Ovary (tissue), 7 donors: ENCODE measurements at regions not wholly inside any gene's neighbourhood (a gene's known extent, or its start where the extent isn't known, plus 50 kb on each side); places are given as distances from the start of the nearest gene placed in this dataset.

Source experiments
- DNase-seq, 5 donors: peaks; one replicate each; pipeline ENCODE4 v3.0.0-alpha.2; 2019 to 2020
- H3K27ac ChIP-seq, 2 donors: fragments of 200-600 bp; one replicate each; pipeline versions ENCODE4 v1.5.1 to v1.8.0; 2019 to 2022
- H3K27me3 ChIP-seq: fragments of 200-600 bp; one replicate; pipeline ENCODE4 v1.8.0; 2022
- H3K36me3 ChIP-seq: fragments of 200-600 bp; sonication (generic); one replicate; pipeline ENCODE4 v1.5.1; 2019
- H3K4me1 ChIP-seq: one replicate; pipeline ENCODE4 v1.8.1; 2013; ENCODE audit warnings: mild to moderate bottlenecking, moderate library complexity; ENCODE audit not compliant: insufficient read depth
- H3K4me3 ChIP-seq: fragments of 200-600 bp; sonication (generic); one replicate; pipeline ENCODE4 v1.5.1; 2017
- H3K9me3 ChIP-seq, 2 donors: fragments of 200-600 bp in 1 of 2; sonication (generic) in 1 of 2; one replicate each; pipeline versions ENCODE4 v1.5.1 to v1.8.1; 2013 to 2019; ENCODE audit warnings: mild to moderate bottlenecking in 1 of 2, moderate library complexity in 1 of 2
- EP300 ChIP-seq: sonication (generic); formaldehyde crosslinking; IDR thresholded peaks from one replicate; pipeline ENCODE4 v1.6.1; 2017; ENCODE audit warnings: antibody characterized with exemption
- POLR2A ChIP-seq: fragments of 450-650 bp; IDR thresholded peaks from one replicate; pipeline ENCODE4 v1.6.1; 2017; ENCODE audit warnings: antibody characterized with exemption, mild to moderate bottlenecking, moderate library complexity
- WGBS, 3 donors: extraction: QIAGEN DNeasy Blood & Tissue Kit in 1 of 3; methylation state at CpG; one replicate each; pipeline versions ENCODE4 v1.1.5 to v1.1.7; 2013 to 2017; 5-methylcytosine and 5-hydroxymethylcytosine counted together
- intact Hi-C, 4 donors: fragments of 100-400 bp; cut with DNase I; formaldehyde crosslinking; loops; one replicate each; pipeline versions ENCODE4 v1.11.0 to v1.15.1; 2022 to 2023
- TF ChIP-seq, protein P1 (sequence below), 3 donors: fragments of 450-650 bp in 2 of 3; fragments of 200-600 bp in 1 of 3; IDR thresholded peaks; one replicate each; pipeline versions ENCODE4 v1.5.1 to v1.8.0; 2016 to 2022; ENCODE audit warnings: antibody characterized with exemption in 3 of 3, mild to moderate bottlenecking in 1 of 3
- donor health status: DM: no; HTN: no; CAD: no; lungs with moderate emphysema.
- donor health status: DM: no; HTN: no; CAD: no.
- donor health status: Bipolar disorder and iron deficiency.
- donor health status: DM: no; HTN: no; CAD: no.
- donor health status: DM: yes; HTN: yes; CAD: no.

DNA sequence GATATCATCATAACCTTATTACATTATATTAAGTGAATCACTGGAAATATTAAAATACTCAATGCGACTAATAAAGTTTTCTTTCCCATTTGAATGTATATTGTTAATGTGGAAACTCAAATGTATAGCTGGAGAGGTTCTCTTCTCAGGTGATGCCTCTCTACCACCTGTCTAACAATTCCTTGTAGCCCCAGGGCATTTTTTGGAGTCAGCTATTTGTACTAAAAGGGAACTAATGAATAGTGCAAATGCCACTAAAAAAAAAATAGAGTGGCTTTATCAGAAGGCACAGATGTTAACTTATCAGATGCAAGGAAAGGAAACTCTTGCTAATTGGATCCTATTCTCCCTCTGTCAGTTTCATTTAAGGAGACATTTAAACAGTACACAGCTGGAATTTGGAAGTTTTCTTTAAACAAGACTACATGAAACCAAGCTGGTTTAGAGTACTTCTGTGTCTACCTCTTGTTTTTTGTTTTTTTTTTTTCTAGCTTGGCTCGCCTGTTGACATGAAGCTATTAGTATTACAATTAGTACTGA is 897.0 kb upstream of the SLC35B3 start:
- H3K27me3 ChIP-seq = no peaks in the 10 kb centered on the region
- no peaks in the 10 kb centered on the region for H3K36me3 ChIP-seq
- TF ChIP-seq EP300 (no peak), POLR2A (no peak)
- TF ChIP-seq, protein P1, sequence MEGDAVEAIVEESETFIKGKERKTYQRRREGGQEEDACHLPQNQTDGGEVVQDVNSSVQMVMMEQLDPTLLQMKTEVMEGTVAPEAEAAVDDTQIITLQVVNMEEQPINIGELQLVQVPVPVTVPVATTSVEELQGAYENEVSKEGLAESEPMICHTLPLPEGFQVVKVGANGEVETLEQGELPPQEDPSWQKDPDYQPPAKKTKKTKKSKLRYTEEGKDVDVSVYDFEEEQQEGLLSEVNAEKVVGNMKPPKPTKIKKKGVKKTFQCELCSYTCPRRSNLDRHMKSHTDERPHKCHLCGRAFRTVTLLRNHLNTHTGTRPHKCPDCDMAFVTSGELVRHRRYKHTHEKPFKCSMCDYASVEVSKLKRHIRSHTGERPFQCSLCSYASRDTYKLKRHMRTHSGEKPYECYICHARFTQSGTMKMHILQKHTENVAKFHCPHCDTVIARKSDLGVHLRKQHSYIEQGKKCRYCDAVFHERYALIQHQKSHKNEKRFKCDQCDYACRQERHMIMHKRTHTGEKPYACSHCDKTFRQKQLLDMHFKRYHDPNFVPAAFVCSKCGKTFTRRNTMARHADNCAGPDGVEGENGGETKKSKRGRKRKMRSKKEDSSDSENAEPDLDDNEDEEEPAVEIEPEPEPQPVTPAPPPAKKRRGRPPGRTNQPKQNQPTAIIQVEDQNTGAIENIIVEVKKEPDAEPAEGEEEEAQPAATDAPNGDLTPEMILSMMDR (IDR thresholded peaks at IDR 0.05) = no peak
- no peaks in the 10 kb centered on the region for H3K4me1 ChIP-seq
- H3K4me3 ChIP-seq = no peak overlapping the region
- no peaks in the 10 kb centered on the region for H3K9me3 ChIP-seq
- 76 to 86% (median 79%) methylated on average over 2 of the region's 2 CpGs for WGBS, 3 donors
- DNase-seq = no peak
- no peak overlapping the region for H3K27ac ChIP-seq
- intact Hi-C loops = no loop called here

DNA sequence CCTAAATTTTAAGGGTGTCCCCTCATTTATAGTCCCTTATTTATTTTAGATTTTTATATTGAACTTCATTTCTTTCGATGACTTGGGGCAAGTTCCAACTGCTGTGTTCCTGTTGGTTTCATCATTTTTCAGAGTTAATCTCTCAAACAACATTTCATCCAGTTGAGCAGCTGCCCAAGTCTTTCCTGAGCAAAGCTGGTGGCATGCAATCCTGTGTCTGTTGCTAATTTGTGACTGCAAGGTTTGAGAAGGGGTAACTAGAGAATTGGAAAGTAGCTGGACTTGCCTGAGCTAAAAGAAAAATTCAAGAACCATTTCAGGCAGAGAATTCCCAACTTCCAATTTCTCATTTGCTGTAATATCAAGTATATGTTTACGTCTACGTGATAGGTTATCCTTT is 881.5 kb upstream of the SLC35B3 start:
- DNase-seq = no peak
- Histone ChIP-seq H3K4me3 (no peak overlapping the region), H3K9me3 (no peaks in the 10 kb centered on the region), H3K27ac (no peak overlapping the region), H3K27me3 (no peaks in the 10 kb centered on the region), H3K4me1 (no peaks in the 10 kb centered on the region), H3K36me3 (no peaks in the 10 kb centered on the region)
- WGBS, 3 donors = 87 to 89% (median 87%) methylated on average over 3 of the region's 3 CpGs
- TF ChIP-seq EP300 = no peak
- TF ChIP-seq POLR2A = no peak
- TF ChIP-seq, protein P1 (IDR thresholded peaks at IDR 0.05) = no peak
- intact Hi-C loops = no loop called here

DNA sequence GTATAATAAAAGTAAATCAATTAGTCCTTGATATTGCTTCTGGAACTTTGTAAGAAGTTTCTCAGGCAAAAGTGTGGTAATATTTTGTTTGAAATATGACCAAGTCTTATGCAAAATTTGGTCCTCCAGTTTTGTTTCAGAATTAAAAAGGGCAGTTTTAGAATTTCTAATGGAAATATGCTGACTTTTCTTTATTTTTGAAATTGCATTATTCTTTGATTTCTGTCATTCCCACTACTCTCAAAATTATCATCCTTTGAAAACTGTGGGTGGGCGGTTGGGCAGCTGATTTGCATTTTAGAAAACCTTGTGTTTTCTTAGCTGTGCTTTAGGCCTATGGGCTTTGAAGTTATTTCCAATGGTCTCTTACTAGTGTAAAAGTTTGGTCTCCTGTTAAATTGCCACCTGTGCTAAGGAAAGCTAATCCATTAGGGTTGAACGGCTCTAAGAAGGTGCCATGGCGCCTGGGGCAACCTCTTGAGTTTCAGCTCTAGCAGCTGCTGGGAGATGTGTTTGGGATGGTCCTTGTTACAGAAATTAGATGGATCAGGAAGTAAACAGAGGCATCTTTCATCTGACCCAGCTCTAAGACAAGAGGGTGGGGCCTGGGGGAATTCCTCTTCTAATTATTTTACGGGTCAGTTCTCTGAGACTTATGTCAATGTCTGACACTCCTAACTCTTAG is 880.8 kb upstream of the SLC35B3 start:
- WGBS, 3 donors = 62 to 79% (median 66%) methylated on average over 4 of the region's 4 CpGs
- no peak for DNase-seq
- Histone ChIP-seq H3K27me3 (no peaks in the 10 kb centered on the region), H3K36me3 (no peaks in the 10 kb centered on the region), H3K4me3 (no peak overlapping the region), H3K9me3 (no peaks in the 10 kb centered on the region), H3K27ac (no peak overlapping the region), H3K4me1 (no peaks in the 10 kb centered on the region)
- no peak for TF ChIP-seq EP300
- TF ChIP-seq, protein P1 (IDR thresholded peaks at IDR 0.05) = no peak
- no peak for TF ChIP-seq POLR2A
- intact Hi-C loops = no loop called here

DNA sequence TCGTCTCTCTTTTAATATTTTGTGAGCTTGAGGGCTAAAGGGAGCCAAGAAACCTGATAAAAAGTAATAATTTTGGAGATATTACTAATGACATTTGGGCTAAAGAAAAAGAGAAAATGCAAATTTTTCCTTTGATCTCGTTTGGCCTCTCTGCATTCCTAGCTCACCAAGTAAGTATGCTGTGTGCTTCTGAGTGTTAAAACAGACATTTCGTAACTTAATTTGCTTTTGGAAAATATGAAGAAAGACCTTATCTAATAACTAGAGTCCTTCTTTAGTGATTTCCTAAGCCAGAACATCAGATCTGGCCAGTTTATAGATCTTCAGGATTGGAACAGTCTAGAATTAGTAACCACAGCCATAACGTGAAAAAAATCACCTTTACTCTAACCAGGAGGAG is 872.9 kb upstream of the SLC35B3 start:
- H3K36me3 ChIP-seq = no peaks in the 10 kb centered on the region
- intact Hi-C loops = no loop called here
- no peak for DNase-seq
- no peaks in the 10 kb centered on the region for H3K9me3 ChIP-seq
- H3K4me1 ChIP-seq = no peaks in the 10 kb centered on the region
- no peak overlapping the region for H3K4me3 ChIP-seq
- 23 to 28% (median 26%) methylated on average over 4 of the region's 4 CpGs for WGBS, 3 donors
- no peak for TF ChIP-seq EP300
- TF ChIP-seq POLR2A = no peak
- TF ChIP-seq, protein P1 (IDR thresholded peaks at IDR 0.05) = no peak
- H3K27me3 ChIP-seq = no peaks in the 10 kb centered on the region
- no peak overlapping the region for H3K27ac ChIP-seq
